ENCODE measurements at regions not wholly inside any gene's neighbourhood (a gene's known extent, or its start where the extent isn't known, plus 50 kb on each side); places are given as distances from the start of the nearest gene placed in this dataset.

GRCh38 chr15:94930441-94930840 lies 699.1 kb downstream of the MCTP2 start:
- DNase-seq (ENCODE audit: low read depth) = no peak
- H3K4me3 ChIP-seq (ENCODE audit: control insufficient read depth, low read depth, low read length) = no peak overlapping the region
- no peak for TF ChIP-seq CTCF (IDR thresholded peaks at IDR 0.05; ENCODE audit: control insufficient read depth, insufficient read depth, low read depth, low read length, missing control alignments)

- H3K4me3 ChIP-seq (ENCODE audit: control insufficient read depth, low read depth, low read length) = no peak overlapping the region
- no peak for TF ChIP-seq CTCF (IDR thresholded peaks at IDR 0.05; ENCODE audit: control insufficient read depth, insufficient read depth, low read depth, low read length, missing control alignments)
- no peak for DNase-seq (ENCODE audit: low read depth)
Observed at GRCh38 chr15:94930960-94931359, 699.6 kb downstream of the MCTP2 start.

- TF ChIP-seq CTCF (IDR thresholded peaks at IDR 0.05; ENCODE audit: control insufficient read depth, insufficient read depth, low read depth, low read length, missing control alignments) = no peak
- H3K4me3 ChIP-seq (ENCODE audit: control insufficient read depth, low read depth, low read length) = no peak overlapping the region
- DNase-seq (ENCODE audit: low read depth) = no peak
Observed at GRCh38 chr15:94934440-94934839, 703.1 kb downstream of the MCTP2 start.

GRCh38 chr15:94937242-94937641 lies 705.9 kb downstream of the MCTP2 start:
- H3K4me3 ChIP-seq (ENCODE audit: control insufficient read depth, low read depth, low read length) = no peak overlapping the region
- no peak for TF ChIP-seq CTCF (IDR thresholded peaks at IDR 0.05; ENCODE audit: control insufficient read depth, insufficient read depth, low read depth, low read length, missing control alignments)
- no peak for DNase-seq (ENCODE audit: low read depth)

GRCh38 chr15:94943888-94944287 lies 712.5 kb downstream of the MCTP2 start:
- DNase-seq (ENCODE audit: low read depth) = no peak
- no peak overlapping the region for H3K4me3 ChIP-seq (ENCODE audit: control insufficient read depth, low read depth, low read length)
- no peak for TF ChIP-seq CTCF (IDR thresholded peaks at IDR 0.05; ENCODE audit: control insufficient read depth, insufficient read depth, low read depth, low read length, missing control alignments)

- DNase-seq (ENCODE audit: low read depth) = no peak
- TF ChIP-seq CTCF (IDR thresholded peaks at IDR 0.05; ENCODE audit: control insufficient read depth, insufficient read depth, low read depth, low read length, missing control alignments) = no peak
Observed at GRCh38 chr15:94951538-94951937, 720.2 kb downstream of the MCTP2 start.

GRCh38 chr15:94963953-94964352 lies 732.6 kb downstream of the MCTP2 start:
- DNase-seq (ENCODE audit: low read depth) = no peak
- no peak for TF ChIP-seq CTCF (IDR thresholded peaks at IDR 0.05; ENCODE audit: control insufficient read depth, insufficient read depth, low read depth, low read length, missing control alignments)
- H3K4me3 ChIP-seq (ENCODE audit: control insufficient read depth, low read depth, low read length) = no peak overlapping the region

More at GRCh38 chr15:94951538-94951937, 720.2 kb downstream of the MCTP2 start:
- no peak overlapping the region for H3K4me3 ChIP-seq (ENCODE audit: control insufficient read depth, low read depth, low read length)

Measured in AG09309 (cell line).